ENCODE measurements at regions not wholly inside any gene's neighbourhood (a gene's known extent, or its start where the extent isn't known, plus 50 kb on each side); places are given as distances from the start of the nearest gene placed in this dataset.

GRCh38 chr2:83517727-83518368 is 941.2 kb downstream of the SUCLG1 start:
- DNase-seq = no peak

GRCh38 chr2:83516503-83516902 is 942.6 kb downstream of the SUCLG1 start:
- DNase-seq = no peak

- DNase-seq = no peak
Observed at GRCh38 chr2:83487451-83487850, 971.6 kb downstream of the SUCLG1 start.

GRCh38 chr2:83481436-83481835 is 977.6 kb downstream of the SUCLG1 start:
- DNase-seq = no peak

- DNase-seq = no peak
Observed at GRCh38 chr2:83478037-83478436, 981.0 kb downstream of the SUCLG1 start.

- no peak for DNase-seq
Observed at GRCh38 chr2:83475371-83475770, 983.7 kb downstream of the SUCLG1 start.

- DNase-seq = peak; percentile 8 to 83 (median 72)
Observed at GRCh38 chr2:83471655-83472054, 987.4 kb downstream of the SUCLG1 start.

GRCh38 chr2:83470928-83471327 is 988.2 kb downstream of the SUCLG1 start:
- peak in 2 of 3 experiments; percentile 1 to 59 for DNase-seq

GRCh38 chr2:83464444-83464843 is 994.6 kb downstream of the SUCLG1 start:
- DNase-seq = no peak

- DNase-seq = no peak
Observed at GRCh38 chr2:83462881-83463280, 996.2 kb downstream of the SUCLG1 start.

GRCh38 chr2:83461135-83461534 is 997.9 kb downstream of the SUCLG1 start:
- no peak for DNase-seq

- no peak for DNase-seq
Observed at GRCh38 chr2:83459456-83459855, 999.6 kb downstream of the SUCLG1 start.

GRCh38 chr2:83435989-83436388 is 1023.1 kb downstream of the SUCLG1 start:
- DNase-seq = no peak

GRCh38 chr2:83420993-83421392 is 1038.1 kb downstream of the SUCLG1 start:
- no peak for DNase-seq

GRCh38 chr2:83394134-83394904 is 1064.8 kb downstream of the SUCLG1 start:
- no peak for DNase-seq

- DNase-seq = no peak
Observed at GRCh38 chr2:83388804-83389203, 1070.3 kb downstream of the SUCLG1 start.

GRCh38 chr2:83386549-83386948 is 1072.5 kb downstream of the SUCLG1 start:
- no peak for DNase-seq

GRCh38 chr2:83378921-83379320 is 1080.2 kb downstream of the SUCLG1 start:
- no peak for DNase-seq

GRCh38 chr2:83376731-83377130 is 1082.3 kb downstream of the SUCLG1 start:
- no peak for DNase-seq

- no peak for DNase-seq
Observed at GRCh38 chr2:83370419-83370762, 1088.7 kb downstream of the SUCLG1 start.

- no peak for DNase-seq
Observed at GRCh38 chr2:83369601-83370418, 1089.3 kb downstream of the SUCLG1 start.

- no peak for DNase-seq
Observed at GRCh38 chr2:83368916-83369315, 1090.2 kb downstream of the SUCLG1 start.

GRCh38 chr2:83368461-83368860 is 1090.6 kb downstream of the SUCLG1 start:
- no peak for DNase-seq

GRCh38 chr2:83365476-83365875 is 1093.6 kb downstream of the SUCLG1 start:
- no peak for DNase-seq

Data from NCI-H1417 (cell line).